ENCODE measurements at regions not wholly inside any gene's neighbourhood (a gene's known extent, or its start where the extent isn't known, plus 50 kb on each side); places are given as distances from the start of the nearest gene placed in this dataset.
A peak's percentile ranks its signal among the peaks of the same experiment; 100 is the strongest.
"Not testable (repeated sequence)": the region's sequence is repeated elsewhere in the genome, so short reads cannot be mapped to it uniquely, and the experiment has no call there.

- not testable (repeated sequence) for DNase-seq (ENCODE audit: low read depth)
Measured at GRCh38 chr5:92937396-92937795, 643.6 kb downstream of the NR2F1-AS1 start.

DNA sequence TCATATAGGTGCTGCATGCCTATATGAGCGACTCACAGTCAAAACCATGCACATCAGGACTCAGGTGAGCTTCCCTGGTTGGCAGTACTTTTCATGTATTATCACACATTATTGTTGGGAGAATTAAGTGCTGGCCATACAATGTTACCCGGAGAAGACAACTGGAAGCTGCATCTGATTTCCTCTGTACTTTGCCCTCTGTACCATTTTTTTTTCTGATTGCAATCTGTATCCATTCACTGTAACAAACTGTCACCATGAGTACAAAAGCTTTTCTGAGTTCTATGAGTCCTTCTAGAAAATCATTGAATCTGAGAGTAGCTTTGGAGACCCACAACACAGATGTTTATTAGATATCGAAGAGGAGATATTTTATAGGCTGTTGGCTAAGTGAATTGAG lies 651.0 kb downstream of the NR2F1-AS1 start:
- DNase-seq (ENCODE audit: low read depth), result no peak

GRCh38 chr5:92927291-92927778 lies 653.7 kb downstream of the NR2F1-AS1 start:
- DNase-seq (ENCODE audit: low read depth), result no peak

DNA sequence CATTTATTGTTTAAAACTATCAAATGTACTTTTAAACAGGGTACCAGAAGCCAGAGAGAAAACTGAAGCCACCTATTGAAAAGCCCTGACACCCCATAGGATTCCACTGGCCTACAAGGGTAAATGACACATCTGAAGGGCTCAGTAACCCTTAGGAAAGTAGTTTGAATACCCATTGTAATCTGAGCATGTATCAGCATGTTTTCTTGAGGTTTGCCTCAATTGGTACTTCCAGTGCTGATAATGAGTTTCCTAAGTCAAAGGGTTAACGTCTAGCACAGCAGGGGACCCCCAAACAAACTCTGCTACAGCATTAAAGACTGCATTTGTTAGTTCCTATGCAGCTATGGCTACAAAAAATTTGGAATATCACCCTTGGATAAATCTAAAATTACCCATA lies 657.1 kb downstream of the NR2F1-AS1 start:
- no peak for DNase-seq (ENCODE audit: low read depth)

GRCh38 chr5:92922231-92922967 lies 658.6 kb downstream of the NR2F1-AS1 start:
- DNase-seq (ENCODE audit: low read depth), result no peak

DNA sequence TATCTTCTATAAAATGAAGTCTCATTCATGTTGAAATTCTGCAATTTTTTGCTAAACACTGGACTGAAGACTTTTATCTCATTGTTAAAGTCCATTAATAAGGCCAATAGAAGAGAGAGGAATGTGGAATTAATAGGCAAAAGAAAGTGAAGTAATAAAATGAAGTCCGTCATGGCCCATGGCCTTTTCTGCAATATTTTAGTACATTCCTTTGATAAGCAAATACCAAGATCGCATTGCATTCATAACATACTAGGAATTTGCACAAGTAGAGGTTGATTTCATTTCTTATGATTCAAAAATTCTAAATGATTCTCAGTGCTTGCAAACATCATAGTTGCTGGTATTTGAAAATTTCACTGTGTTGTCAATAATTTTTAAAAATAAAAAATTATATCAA lies 664.0 kb downstream of the NR2F1-AS1 start:
- no peak for DNase-seq (ENCODE audit: low read depth)

- DNase-seq (ENCODE audit: low read depth), result peak; percentile 12
Measured at GRCh38 chr5:92916036-92916435, 665.0 kb downstream of the NR2F1-AS1 start.

DNA sequence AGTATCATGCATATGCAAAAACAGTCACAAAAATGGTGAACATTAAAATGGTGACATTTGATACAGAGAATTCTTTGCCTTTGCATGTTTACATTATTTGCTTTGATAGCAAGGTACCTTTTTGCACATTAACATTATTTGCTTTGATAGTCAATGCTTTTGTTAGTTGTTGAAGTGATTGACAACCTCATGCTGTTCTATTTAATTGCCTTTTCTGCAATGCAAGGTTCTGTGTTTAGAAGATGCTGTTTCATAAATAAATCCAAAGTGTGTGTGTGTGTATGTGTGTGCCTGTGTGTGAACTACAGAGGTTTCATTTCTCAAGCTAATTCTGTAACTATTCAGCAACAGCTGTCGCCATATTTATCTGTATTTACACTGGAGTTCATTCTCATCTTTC lies 668.7 kb downstream of the NR2F1-AS1 start:
- DNase-seq (ENCODE audit: low read depth), result no peak

- DNase-seq (ENCODE audit: low read depth), result no peak
Measured at GRCh38 chr5:92911851-92912250, 669.2 kb downstream of the NR2F1-AS1 start.

- DNase-seq (ENCODE audit: low read depth), result no peak
Measured at GRCh38 chr5:92911293-92911692, 669.7 kb downstream of the NR2F1-AS1 start.

GRCh38 chr5:92909602-92909962 lies 671.4 kb downstream of the NR2F1-AS1 start:
- peak; percentile 13 for DNase-seq (ENCODE audit: low read depth)

- DNase-seq (ENCODE audit: low read depth), result no peak
Measured at GRCh38 chr5:92908952-92909601, 671.9 kb downstream of the NR2F1-AS1 start.

- DNase-seq (ENCODE audit: low read depth), result peak; percentile 78
Measured at GRCh38 chr5:92907938-92908606, 672.9 kb downstream of the NR2F1-AS1 start.

- no peak for DNase-seq (ENCODE audit: low read depth)
Measured at GRCh38 chr5:92906798-92907376, 674.1 kb downstream of the NR2F1-AS1 start.

DNA sequence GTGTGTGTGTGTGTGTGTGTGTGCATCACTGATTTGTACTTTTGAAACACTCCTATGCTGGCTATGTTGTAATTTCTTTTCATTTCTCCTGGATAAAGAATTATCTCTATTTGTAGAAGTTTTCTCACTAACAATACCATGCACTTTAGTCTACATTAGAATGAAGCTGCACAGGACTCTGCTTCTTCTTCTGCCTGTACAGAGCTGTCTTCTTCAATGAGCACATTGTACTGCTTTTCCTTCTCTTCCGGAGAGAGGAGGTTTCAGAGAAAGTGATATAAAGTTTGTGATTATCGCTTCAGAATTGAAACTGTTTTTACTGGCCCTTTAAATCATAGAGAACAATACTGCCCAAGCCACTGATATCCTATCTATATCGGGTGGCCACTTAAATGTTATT lies 677.0 kb downstream of the NR2F1-AS1 start:
- no peak for DNase-seq (ENCODE audit: low read depth)

- no peak for DNase-seq (ENCODE audit: low read depth)
Measured at GRCh38 chr5:92899611-92900010, 681.4 kb downstream of the NR2F1-AS1 start.

DNA sequence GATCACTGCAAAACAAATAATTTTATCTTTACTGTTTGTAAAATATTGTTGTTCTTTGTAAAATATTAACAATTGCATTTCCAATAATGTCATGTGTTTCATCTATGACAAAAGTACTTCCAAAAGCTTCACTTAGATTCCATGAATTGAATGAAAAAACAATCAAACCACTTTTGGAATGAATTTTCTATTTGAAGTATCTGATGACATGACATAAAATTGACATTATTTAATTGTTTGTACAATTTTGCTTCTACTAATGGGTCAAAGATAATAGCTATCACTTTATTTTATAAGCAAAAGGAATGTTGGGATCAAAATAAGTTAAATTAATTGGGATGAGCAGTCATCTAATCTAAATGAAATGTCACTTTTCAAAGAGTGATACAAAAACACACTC lies 684.3 kb downstream of the NR2F1-AS1 start:
- DNase-seq (ENCODE audit: low read depth), result no peak

- DNase-seq (ENCODE audit: low read depth), result peak; percentile 56
Measured at GRCh38 chr5:92890841-92891244, 690.2 kb downstream of the NR2F1-AS1 start.

DNA sequence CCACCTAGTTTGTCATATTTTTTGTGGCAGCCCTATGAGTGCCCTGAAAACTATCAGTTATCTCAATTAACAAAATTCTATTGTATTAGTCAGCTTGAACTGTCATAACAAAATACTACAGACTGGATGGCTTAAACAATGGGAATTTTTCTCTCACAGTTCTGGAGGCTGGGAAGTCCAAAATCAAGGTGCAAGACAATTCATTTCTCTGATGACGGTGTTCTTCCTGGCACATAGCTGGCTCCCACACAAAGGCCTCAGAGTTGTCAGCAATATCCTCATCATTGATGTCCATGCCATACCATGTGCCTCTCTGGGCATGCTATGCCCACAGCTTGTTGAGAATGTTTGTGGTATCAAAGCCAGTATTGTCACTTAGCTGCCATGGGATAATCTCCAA lies 691.9 kb downstream of the NR2F1-AS1 start:
- no peak for DNase-seq (ENCODE audit: low read depth)

- no peak for DNase-seq (ENCODE audit: low read depth)
Measured at GRCh38 chr5:92887254-92887653, 693.8 kb downstream of the NR2F1-AS1 start.

GRCh38 chr5:92886751-92887150 lies 694.3 kb downstream of the NR2F1-AS1 start:
- peak; percentile 52 for DNase-seq (ENCODE audit: low read depth)

GRCh38 chr5:92885950-92886349 lies 695.1 kb downstream of the NR2F1-AS1 start:
- no peak for DNase-seq (ENCODE audit: low read depth)

DNA sequence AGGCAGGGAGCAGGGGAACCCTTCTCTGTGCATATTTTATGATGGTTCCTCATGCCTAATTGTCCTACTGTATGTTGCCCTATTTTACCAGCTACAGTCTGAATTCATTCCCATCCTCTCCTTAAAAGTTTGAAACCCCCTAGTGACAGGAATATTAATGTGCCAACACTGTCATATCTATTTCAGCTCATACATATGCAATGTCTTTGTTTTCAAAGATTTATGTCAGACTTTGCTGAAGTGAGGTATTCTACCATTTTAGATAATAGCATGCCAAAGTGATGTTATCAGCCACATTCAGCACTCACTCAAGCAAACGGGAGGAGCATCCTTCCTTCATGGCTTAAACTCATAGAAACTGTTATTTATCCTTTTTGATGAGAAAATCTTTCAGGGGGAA lies 696.5 kb downstream of the NR2F1-AS1 start:
- DNase-seq (ENCODE audit: low read depth), result peak; percentile 17
